Ovary (tissue), 7 donors: ENCODE measurements at regions not wholly inside any gene's neighbourhood (a gene's known extent, or its start where the extent isn't known, plus 50 kb on each side); places are given as distances from the start of the nearest gene placed in this dataset.
"Not testable (repeated sequence)": the region's sequence is repeated elsewhere in the genome, so short reads cannot be mapped to it uniquely, and the experiment has no call there.

Source experiments
- DNase-seq, 5 donors: peaks; one replicate each; pipeline ENCODE4 v3.0.0-alpha.2; 2019 to 2020
- H3K27ac ChIP-seq, 2 donors: fragments of 200-600 bp; one replicate each; pipeline versions ENCODE4 v1.5.1 to v1.8.0; 2019 to 2022
- H3K27me3 ChIP-seq: fragments of 200-600 bp; one replicate; pipeline ENCODE4 v1.8.0; 2022
- H3K36me3 ChIP-seq: fragments of 200-600 bp; sonication (generic); one replicate; pipeline ENCODE4 v1.5.1; 2019
- H3K4me1 ChIP-seq: one replicate; pipeline ENCODE4 v1.8.1; 2013; ENCODE audit warnings: mild to moderate bottlenecking, moderate library complexity; ENCODE audit not compliant: insufficient read depth
- H3K4me3 ChIP-seq: fragments of 200-600 bp; sonication (generic); one replicate; pipeline ENCODE4 v1.5.1; 2017
- H3K9me3 ChIP-seq, 2 donors: fragments of 200-600 bp in 1 of 2; sonication (generic) in 1 of 2; one replicate each; pipeline versions ENCODE4 v1.5.1 to v1.8.1; 2013 to 2019; ENCODE audit warnings: mild to moderate bottlenecking in 1 of 2, moderate library complexity in 1 of 2
- EP300 ChIP-seq: sonication (generic); formaldehyde crosslinking; IDR thresholded peaks from one replicate; pipeline ENCODE4 v1.6.1; 2017; ENCODE audit warnings: antibody characterized with exemption
- POLR2A ChIP-seq: fragments of 450-650 bp; IDR thresholded peaks from one replicate; pipeline ENCODE4 v1.6.1; 2017; ENCODE audit warnings: antibody characterized with exemption, mild to moderate bottlenecking, moderate library complexity
- WGBS, 3 donors: extraction: QIAGEN DNeasy Blood & Tissue Kit in 1 of 3; methylation state at CpG; one replicate each; pipeline versions ENCODE4 v1.1.5 to v1.1.7; 2013 to 2017; 5-methylcytosine and 5-hydroxymethylcytosine counted together
- intact Hi-C, 4 donors: fragments of 100-400 bp; cut with DNase I; formaldehyde crosslinking; loops; one replicate each; pipeline versions ENCODE4 v1.11.0 to v1.15.1; 2022 to 2023
- TF ChIP-seq, protein P1 (sequence below), 3 donors: fragments of 450-650 bp in 2 of 3; fragments of 200-600 bp in 1 of 3; IDR thresholded peaks; one replicate each; pipeline versions ENCODE4 v1.5.1 to v1.8.0; 2016 to 2022; ENCODE audit warnings: antibody characterized with exemption in 3 of 3, mild to moderate bottlenecking in 1 of 3
- donor health status: DM: no; HTN: no; CAD: no; lungs with moderate emphysema.
- donor health status: DM: no; HTN: no; CAD: no.
- donor health status: Bipolar disorder and iron deficiency.
- donor health status: DM: no; HTN: no; CAD: no.
- donor health status: DM: yes; HTN: yes; CAD: no.

- WGBS, 3 donors = 19 to 38% (median 22%) methylated on average over 2 of the region's 2 CpGs
- intact Hi-C loops = no loop called here
- TF ChIP-seq POLR2A (no peak), EP300 (no peak)
- TF ChIP-seq, protein P1, sequence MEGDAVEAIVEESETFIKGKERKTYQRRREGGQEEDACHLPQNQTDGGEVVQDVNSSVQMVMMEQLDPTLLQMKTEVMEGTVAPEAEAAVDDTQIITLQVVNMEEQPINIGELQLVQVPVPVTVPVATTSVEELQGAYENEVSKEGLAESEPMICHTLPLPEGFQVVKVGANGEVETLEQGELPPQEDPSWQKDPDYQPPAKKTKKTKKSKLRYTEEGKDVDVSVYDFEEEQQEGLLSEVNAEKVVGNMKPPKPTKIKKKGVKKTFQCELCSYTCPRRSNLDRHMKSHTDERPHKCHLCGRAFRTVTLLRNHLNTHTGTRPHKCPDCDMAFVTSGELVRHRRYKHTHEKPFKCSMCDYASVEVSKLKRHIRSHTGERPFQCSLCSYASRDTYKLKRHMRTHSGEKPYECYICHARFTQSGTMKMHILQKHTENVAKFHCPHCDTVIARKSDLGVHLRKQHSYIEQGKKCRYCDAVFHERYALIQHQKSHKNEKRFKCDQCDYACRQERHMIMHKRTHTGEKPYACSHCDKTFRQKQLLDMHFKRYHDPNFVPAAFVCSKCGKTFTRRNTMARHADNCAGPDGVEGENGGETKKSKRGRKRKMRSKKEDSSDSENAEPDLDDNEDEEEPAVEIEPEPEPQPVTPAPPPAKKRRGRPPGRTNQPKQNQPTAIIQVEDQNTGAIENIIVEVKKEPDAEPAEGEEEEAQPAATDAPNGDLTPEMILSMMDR (IDR thresholded peaks at IDR 0.05) = no peak
- H3K4me1 ChIP-seq = no peaks in the 10 kb centered on the region
- H3K27me3 ChIP-seq = no peaks in the 10 kb centered on the region
- H3K27ac ChIP-seq = no peak overlapping the region
- DNase-seq = no peak
- no peaks in the 10 kb centered on the region for H3K9me3 ChIP-seq
- H3K4me3 ChIP-seq = no peak overlapping the region
- no peaks in the 10 kb centered on the region for H3K36me3 ChIP-seq
Observed at GRCh38 chr14:66010695-66011094, 475.5 kb upstream of the CCDC196 start.

GRCh38 chr14:66011855-66012254 is 474.3 kb upstream of the CCDC196 start:
- TF ChIP-seq POLR2A = no peak
- TF ChIP-seq, protein P1 (IDR thresholded peaks at IDR 0.05) = no peak
- no peak for TF ChIP-seq EP300
- no peaks in the 10 kb centered on the region for H3K27me3 ChIP-seq
- no peaks in the 10 kb centered on the region for H3K4me1 ChIP-seq
- no peaks in the 10 kb centered on the region for H3K36me3 ChIP-seq
- no peak for DNase-seq
- 55 to 59% (median 59%) methylated on average over 3 of the region's 3 CpGs for WGBS, 3 donors
- intact Hi-C loops = no loop called here
- no peaks in the 10 kb centered on the region for H3K9me3 ChIP-seq
- H3K27ac ChIP-seq = no peak overlapping the region
- H3K4me3 ChIP-seq = no peak overlapping the region

GRCh38 chr14:66013607-66014006 is 472.6 kb upstream of the CCDC196 start:
- 64 to 73% (median 66%) methylated on average over 40 to 42 of the region's 42 CpGs for WGBS, 3 donors
- H3K9me3 ChIP-seq, H3K27ac ChIP-seq, H3K4me1 ChIP-seq, H3K27me3 ChIP-seq, H3K4me3 ChIP-seq, intact Hi-C loops, H3K36me3 ChIP-seq, DNase-seq: not testable (repeated sequence)

DNA sequence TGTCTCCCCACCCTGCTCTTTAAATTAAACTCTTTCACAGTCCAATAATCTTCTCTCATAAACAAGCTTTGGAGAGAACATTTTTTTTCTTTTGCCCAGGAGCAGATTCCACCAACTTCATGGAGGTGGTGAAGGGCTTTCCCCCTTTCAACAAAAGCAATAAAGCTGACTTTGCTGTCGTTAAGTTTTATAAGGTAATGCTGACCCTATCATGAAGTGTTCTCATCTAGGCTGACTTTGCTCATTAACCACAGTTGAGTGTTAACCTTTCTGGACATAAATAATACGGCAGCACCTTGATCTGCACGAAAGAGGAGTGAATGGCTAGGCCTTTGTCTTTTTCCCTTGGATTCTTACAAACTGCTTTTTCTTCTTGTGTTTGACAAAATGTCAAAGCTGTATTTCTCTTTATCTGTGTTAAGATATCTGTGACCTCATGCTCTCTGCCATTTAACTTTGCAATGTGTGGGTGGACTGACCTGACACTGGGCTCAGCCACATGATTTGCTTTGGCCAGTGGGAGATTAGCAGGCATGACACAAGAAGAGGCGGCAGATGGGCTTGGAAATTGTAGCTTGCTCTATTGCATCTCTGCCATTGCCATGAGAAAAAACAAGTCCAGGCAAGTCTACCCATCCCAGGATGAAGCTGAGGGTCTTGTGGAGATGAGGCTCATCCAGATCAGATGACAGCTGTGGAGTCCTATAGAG is 470.9 kb upstream of the CCDC196 start:
- no peak overlapping the region for H3K4me3 ChIP-seq
- DNase-seq = no peak
- 36 to 58% (median 38%) methylated on average over 4 of the region's 4 CpGs for WGBS, 3 donors
- intact Hi-C loops = no loop called here
- H3K4me1 ChIP-seq = no peaks in the 10 kb centered on the region
- no peak overlapping the region for H3K27ac ChIP-seq
- H3K36me3 ChIP-seq = no peaks in the 10 kb centered on the region
- H3K27me3 ChIP-seq = no peaks in the 10 kb centered on the region
- TF ChIP-seq EP300 (no peak), POLR2A (no peak)
- TF ChIP-seq, protein P1 (IDR thresholded peaks at IDR 0.05) = no peak
- H3K9me3 ChIP-seq = no peaks in the 10 kb centered on the region

GRCh38 chr14:66017927-66018326 is 468.2 kb upstream of the CCDC196 start:
- no peaks in the 10 kb centered on the region for H3K36me3 ChIP-seq
- H3K9me3 ChIP-seq = no peaks in the 10 kb centered on the region
- WGBS, 3 donors = 75 to 94% (median 84%) methylated on average over 1 of the region's 1 CpG
- no peak overlapping the region for H3K27ac ChIP-seq
- H3K27me3 ChIP-seq = no peaks in the 10 kb centered on the region
- H3K4me3 ChIP-seq = no peak overlapping the region
- H3K4me1 ChIP-seq = no peaks in the 10 kb centered on the region
- TF ChIP-seq, protein P1 (IDR thresholded peaks at IDR 0.05) = no peak
- no peak for TF ChIP-seq EP300
- no peak for TF ChIP-seq POLR2A
- intact Hi-C loops = no loop called here
- DNase-seq = no peak
